Testis (tissue), 2 donors: ENCODE measurements at regions not wholly inside any gene's neighbourhood (a gene's known extent, or its start where the extent isn't known, plus 50 kb on each side); places are given as distances from the start of the nearest gene placed in this dataset.
A peak's percentile ranks its signal among the peaks of the same experiment; 100 is the strongest.

Experiments
- DNase-seq: peaks from one replicate; pipeline ENCODE4 v3.0.0-alpha.2; 2019
- H3K27ac ChIP-seq, 2 donors: fragments of 200-600 bp; sonication (generic); one replicate each; pipeline ENCODE4 v1.5.1; 2019
- H3K27me3 ChIP-seq: fragments of 200-600 bp; sonication (generic); one replicate; pipeline ENCODE4 v1.5.1; 2019
- H3K36me3 ChIP-seq: fragments of 200-600 bp; sonication (generic); one replicate; pipeline ENCODE4 v1.5.1; 2017; ENCODE audit warnings: low read depth; ENCODE audit errors: missing control alignments
- H3K4me1 ChIP-seq: fragments of 200-600 bp; sonication (generic); one replicate; pipeline ENCODE4 v1.5.1; 2019
- H3K4me3 ChIP-seq, 2 donors: fragments of 200-600 bp; sonication (generic); one replicate each; pipeline ENCODE4 v1.5.1; 2017 to 2019
- H3K9me3 ChIP-seq: fragments of 200-600 bp; sonication (generic); one replicate; pipeline ENCODE4 v1.5.1; 2017
- CTCF ChIP-seq, 3 experiments: fragments of 450-650 bp in 2 of 3; fragments of 200-600 bp in 1 of 3; sonication (generic) in 1 of 3; IDR thresholded peaks; one replicate each; pipeline ENCODE4 v1.5.1; 2016 to 2019; ENCODE audit warnings: antibody characterized with exemption in 3 of 3, mild to moderate bottlenecking in 2 of 3, moderate library complexity in 1 of 3
- POLR2A ChIP-seq: fragments of 450-650 bp; IDR thresholded peaks from one replicate; pipeline ENCODE4 v1.6.1; 2017; ENCODE audit warnings: antibody characterized with exemption, mild to moderate bottlenecking, moderate library complexity
- WGBS, 2 donors: methylation state at CpG; one replicate each; pipeline ENCODE4 v1.1.5; 2018; 5-methylcytosine and 5-hydroxymethylcytosine counted together
- intact Hi-C: fragments of 100-400 bp; cut with DNase I; formaldehyde crosslinking; loops from one replicate; pipeline ENCODE4 v1.15.1; 2023; ENCODE audit warnings: low total_unique reads

GRCh38 chrX:111007238-111007637 lies 88.8 kb upstream of the PAK3 start:
- Histone ChIP-seq H3K27ac (no peak overlapping the region), H3K36me3 (no peaks in the 10 kb centered on the region), H3K27me3 (no peaks in the 10 kb centered on the region), H3K9me3 (no peaks in the 10 kb centered on the region), H3K4me3 (no peak overlapping the region), H3K4me1 (no peaks in the 10 kb centered on the region)
- WGBS, 2 donors = 80 to 100% methylated on average over 1 of the region's 1 CpG
- no peak for DNase-seq
- intact Hi-C loops = no loop called here
- TF ChIP-seq CTCF (IDR thresholded peaks at IDR 0.05) (no peak), POLR2A (no peak)

- intact Hi-C loops = no loop called here
- no peaks in the 10 kb centered on the region for H3K36me3 ChIP-seq
- H3K9me3 ChIP-seq = no peaks in the 10 kb centered on the region
- H3K4me1 ChIP-seq = no peaks in the 10 kb centered on the region
- 87% methylated on average over 2 of the region's 2 CpGs for WGBS, 2 donors
- H3K27ac ChIP-seq = no peak overlapping the region
- DNase-seq = no peak
- no peaks in the 10 kb centered on the region for H3K27me3 ChIP-seq
- no peak overlapping the region for H3K4me3 ChIP-seq
- TF ChIP-seq POLR2A = no peak
- TF ChIP-seq CTCF (IDR thresholded peaks at IDR 0.05) = no peak
Measured at GRCh38 chrX:111006116-111006515, 89.9 kb upstream of the PAK3 start.

- no peak overlapping the region for H3K27ac ChIP-seq
- no peak for TF ChIP-seq POLR2A
- no peak for TF ChIP-seq CTCF (IDR thresholded peaks at IDR 0.05)
- no peaks in the 10 kb centered on the region for H3K27me3 ChIP-seq
- intact Hi-C loops = no loop called here
- no peaks in the 10 kb centered on the region for H3K9me3 ChIP-seq
- H3K36me3 ChIP-seq = no peaks in the 10 kb centered on the region
- no peak overlapping the region for H3K4me3 ChIP-seq
- no peaks in the 10 kb centered on the region for H3K4me1 ChIP-seq
- DNase-seq = peak; percentile 14
- 56 to 84% methylated on average over 4 of the region's 4 CpGs for WGBS, 2 donors
Measured at GRCh38 chrX:111005166-111005565, 90.8 kb upstream of the PAK3 start.

GRCh38 chrX:111003118-111003517 lies 92.9 kb upstream of the PAK3 start:
- WGBS, 2 donors = 60 to 87% methylated on average over 1 to 4 of the region's 4 CpGs
- no peaks in the 10 kb centered on the region for H3K4me1 ChIP-seq
- H3K9me3 ChIP-seq = no peaks in the 10 kb centered on the region
- TF ChIP-seq CTCF (IDR thresholded peaks at IDR 0.05) (no peak), POLR2A (no peak)
- intact Hi-C loops = no loop called here
- H3K27ac ChIP-seq = no peak overlapping the region
- H3K4me3 ChIP-seq = no peak overlapping the region
- no peaks in the 10 kb centered on the region for H3K27me3 ChIP-seq
- DNase-seq = no peak
- no peaks in the 10 kb centered on the region for H3K36me3 ChIP-seq

GRCh38 chrX:110992611-110993010 lies 103.4 kb upstream of the PAK3 start:
- Histone ChIP-seq H3K27me3 (no peaks in the 10 kb centered on the region), H3K9me3 (no peaks in the 10 kb centered on the region), H3K27ac (no peak overlapping the region), H3K4me1 (no peaks in the 10 kb centered on the region), H3K4me3 (no peak overlapping the region), H3K36me3 (no peaks in the 10 kb centered on the region)
- WGBS, 2 donors = 32 to 44% methylated on average over 8 of the region's 8 CpGs
- peak; percentile 26 for DNase-seq
- TF ChIP-seq POLR2A (no peak), CTCF (IDR thresholded peaks at IDR 0.05) (peak in 2 of 3 experiments; percentile 16 to 18)
- intact Hi-C loops = no loop called here
